HEK293T (cell line): ENCODE measurements at regions not wholly inside any gene's neighbourhood (a gene's known extent, or its start where the extent isn't known, plus 50 kb on each side); places are given as distances from the start of the nearest gene placed in this dataset.

Experiments used
- ARNT ChIP-seq: fragments of 450-650 bp; IDR thresholded peaks from 2 replicates; pipeline ENCODE4 v1.6.1; 2017; ENCODE audit warnings: mild to moderate bottlenecking
- ELF4 ChIP-seq: fragments of 450-650 bp; IDR thresholded peaks from 2 replicates; pipeline ENCODE4 v1.6.1; 2017; ENCODE audit warnings: antibody characterized with exemption
- FOXA1 ChIP-seq: fragments of 450-650 bp; IDR thresholded peaks from 2 replicates; pipeline ENCODE4 v1.6.1; 2016; ENCODE audit warnings: mild to moderate bottlenecking
- FOXK2 ChIP-seq: fragments of 450-650 bp; IDR thresholded peaks from 2 replicates; pipeline ENCODE4 v1.6.1; 2016; ENCODE audit warnings: mild to moderate bottlenecking
- FOXM1 ChIP-seq: fragments of 450-650 bp; IDR thresholded peaks from 2 replicates; pipeline ENCODE4 v1.6.1; 2017; ENCODE audit warnings: mild to moderate bottlenecking, borderline replicate concordance
- HDGF ChIP-seq: fragments of 450-650 bp; IDR thresholded peaks from 2 replicates; pipeline ENCODE4 v1.6.1; 2017; ENCODE audit warnings: antibody characterized with exemption, borderline replicate concordance
- SP1 ChIP-seq: fragments of 450-650 bp; IDR thresholded peaks from 2 replicates; pipeline ENCODE4 v1.6.1; 2017
- ZNF384 ChIP-seq: fragments of 450-650 bp; IDR thresholded peaks from 2 replicates; pipeline ENCODE4 v1.6.1; 2016

- TF ChIP-seq SP1 (no peak), FOXA1 (no peak), ELF4 (no peak), FOXM1 (no peak), HDGF (no peak), ZNF384 (no peak), ARNT (no peak), FOXK2 (no peak)
Observed at GRCh38 chr17:5773816-5774360, 189.6 kb upstream of the NLRP1 start.
